ENCODE measurements at regions not wholly inside any gene's neighbourhood (a gene's known extent, or its start where the extent isn't known, plus 50 kb on each side); places are given as distances from the start of the nearest gene placed in this dataset.

GRCh38 chr2:41483226-41483625 lies 564.6 kb upstream of the PKDCC start:
- Histone ChIP-seq H3K4me1 (no peaks in the 10 kb centered on the region), H3K36me3 (no peaks in the 10 kb centered on the region), H3K4me3 (no peak overlapping the region), H3K9me3 (no peaks in the 10 kb centered on the region), H3K27ac (no peak overlapping the region), H3K27me3 (no peaks in the 10 kb centered on the region)
- DNase-seq = no peak
- intact Hi-C loops (cut with DNase I; ENCODE audit: low total_unique reads) = no loop called here
- TF ChIP-seq CTCF (IDR thresholded peaks at IDR 0.05) = no peak

GRCh38 chr2:41483982-41484857 lies 563.6 kb upstream of the PKDCC start:
- no peaks in the 10 kb centered on the region for H3K9me3 ChIP-seq
- no peaks in the 10 kb centered on the region for H3K36me3 ChIP-seq
- no peaks in the 10 kb centered on the region for H3K4me1 ChIP-seq
- intact Hi-C loops (cut with DNase I; ENCODE audit: low total_unique reads) = no loop called here
- H3K27ac ChIP-seq = no peak overlapping the region
- H3K27me3 ChIP-seq = no peaks in the 10 kb centered on the region
- no peak for DNase-seq
- no peak overlapping the region for H3K4me3 ChIP-seq
- TF ChIP-seq CTCF (IDR thresholded peaks at IDR 0.05) (no peak), POLR2A (IDR thresholded peaks at IDR 0.05) (no peak)

- intact Hi-C loops (cut with DNase I; ENCODE audit: low total_unique reads) = no loop called here
- Histone ChIP-seq H3K4me1 (no peaks in the 10 kb centered on the region), H3K27ac (no peak overlapping the region), H3K9me3 (no peaks in the 10 kb centered on the region), H3K36me3 (no peaks in the 10 kb centered on the region), H3K27me3 (no peaks in the 10 kb centered on the region), H3K4me3 (no peak overlapping the region)
- DNase-seq = no peak
- TF ChIP-seq POLR2A (IDR thresholded peaks at IDR 0.05) (no peak), CTCF (IDR thresholded peaks at IDR 0.05) (no peak)
These were observed 563.0 kb upstream of the PKDCC start for GRCh38 chr2:41484858-41485234.

GRCh38 chr2:41486948-41487347 lies 560.9 kb upstream of the PKDCC start:
- Histone ChIP-seq H3K27me3 (no peaks in the 10 kb centered on the region), H3K4me3 (no peak overlapping the region), H3K36me3 (no peaks in the 10 kb centered on the region), H3K9me3 (no peaks in the 10 kb centered on the region), H3K27ac (no peak overlapping the region), H3K4me1 (no peaks in the 10 kb centered on the region)
- no peak for TF ChIP-seq CTCF (IDR thresholded peaks at IDR 0.05)
- no peak for TF ChIP-seq POLR2A (IDR thresholded peaks at IDR 0.05)
- no peak for DNase-seq
- intact Hi-C loops (cut with DNase I; ENCODE audit: low total_unique reads) = no loop called here

- intact Hi-C loops (cut with DNase I; ENCODE audit: low total_unique reads) = no loop called here
These were observed 558.9 kb upstream of the PKDCC start for GRCh38 chr2:41488888-41489287.

More at GRCh38 chr2:41488888-41489287, 558.9 kb upstream of the PKDCC start:
- Histone ChIP-seq H3K27me3 (no peaks in the 10 kb centered on the region), H3K36me3 (no peaks in the 10 kb centered on the region), H3K27ac (no peak overlapping the region), H3K4me1 (no peaks in the 10 kb centered on the region), H3K9me3 (no peaks in the 10 kb centered on the region), H3K4me3 (no peak overlapping the region)
- no peak for DNase-seq
- TF ChIP-seq POLR2A (IDR thresholded peaks at IDR 0.05) (no peak), CTCF (IDR thresholded peaks at IDR 0.05) (no peak)

Measured in uterus (tissue), 3 donors.